CD4-positive, alpha-beta T cell treated with Interleukin-17A for 1 hour (primary cell): ENCODE measurements at regions not wholly inside any gene's neighbourhood (a gene's known extent, or its start where the extent isn't known, plus 50 kb on each side); places are given as distances from the start of the nearest gene placed in this dataset.
"Not testable (repeated sequence)": the region's sequence is repeated elsewhere in the genome, so short reads cannot be mapped to it uniquely, and the experiment has no call there.

Source experiments
- DNase-seq: peaks from one replicate; pipeline ENCODE4 v3.0.0-alpha.2; 2020

- DNase-seq = no peak
These were observed 234.4 kb upstream of the PRKD1 start for GRCh38 chr14:30162066-30162465.

GRCh38 chr14:30165255-30165654 lies 237.6 kb upstream of the PRKD1 start:
- no peak for DNase-seq

- DNase-seq = no peak
These were observed 250.1 kb upstream of the PRKD1 start for GRCh38 chr14:30177781-30178180.

GRCh38 chr14:30179381-30180130 lies 251.9 kb upstream of the PRKD1 start:
- DNase-seq = no peak

- DNase-seq = no peak
These were observed 252.6 kb upstream of the PRKD1 start for GRCh38 chr14:30180219-30180618.

GRCh38 chr14:30185832-30186231 lies 258.2 kb upstream of the PRKD1 start:
- DNase-seq = no peak

GRCh38 chr14:30191639-30192279 lies 264.1 kb upstream of the PRKD1 start:
- DNase-seq = no peak

GRCh38 chr14:30193101-30193500 lies 265.5 kb upstream of the PRKD1 start:
- DNase-seq = no peak

- no peak for DNase-seq
These were observed 266.3 kb upstream of the PRKD1 start for GRCh38 chr14:30193845-30194501.

- DNase-seq = no peak
These were observed 267.1 kb upstream of the PRKD1 start for GRCh38 chr14:30194741-30195148.

- no peak for DNase-seq
These were observed 268.3 kb upstream of the PRKD1 start for GRCh38 chr14:30195941-30196340.

GRCh38 chr14:30196861-30197260 lies 269.2 kb upstream of the PRKD1 start:
- no peak for DNase-seq

GRCh38 chr14:30198720-30199119 lies 271.1 kb upstream of the PRKD1 start:
- DNase-seq = not testable (repeated sequence)

GRCh38 chr14:30204431-30204980 lies 276.9 kb upstream of the PRKD1 start:
- DNase-seq = no peak

- DNase-seq = no peak
These were observed 281.5 kb upstream of the PRKD1 start for GRCh38 chr14:30209136-30209535.

GRCh38 chr14:30210630-30211029 lies 283.0 kb upstream of the PRKD1 start:
- DNase-seq = no peak

- DNase-seq = no peak
These were observed 283.7 kb upstream of the PRKD1 start for GRCh38 chr14:30211326-30211725.

GRCh38 chr14:30214014-30214413 lies 286.4 kb upstream of the PRKD1 start:
- DNase-seq = no peak

GRCh38 chr14:30214461-30215090 lies 286.9 kb upstream of the PRKD1 start:
- no peak for DNase-seq

GRCh38 chr14:30218907-30219306 lies 291.3 kb upstream of the PRKD1 start:
- DNase-seq = no peak

- no peak for DNase-seq
These were observed 293.9 kb upstream of the PRKD1 start for GRCh38 chr14:30221546-30221945.

- DNase-seq = no peak
These were observed 295.7 kb upstream of the PRKD1 start for GRCh38 chr14:30223385-30223785.

- DNase-seq = no peak
These were observed 296.3 kb upstream of the PRKD1 start for GRCh38 chr14:30223966-30224365.
